ENCODE measurements at regions not wholly inside any gene's neighbourhood (a gene's known extent, or its start where the extent isn't known, plus 50 kb on each side); places are given as distances from the start of the nearest gene placed in this dataset.

GRCh38 chr1:192438737-192439136 lies 121.9 kb downstream of the RGS21 start:
- intact Hi-C loops (cut with DNase I) = no loop called here
- ATAC-seq (no peak), DNase-seq (no peak)
- Histone ChIP-seq H3K27ac (no peak overlapping the region), H3K27me3 (peaks cover 0 to 8% (median 0%) of the 10 kb centered on the region in 9 donors), H3K36me3 (no peaks in the 10 kb centered on the region), H3K4me3 (no peak overlapping the region), H3K9me3 (no peaks in the 10 kb centered on the region), H3K4me1 (no peaks in the 10 kb centered on the region)
- TF ChIP-seq CTCF (IDR thresholded peaks at IDR 0.05) = no peak
- TF ChIP-seq POLR2A (IDR thresholded peaks at IDR 0.05) = no peak
- WGBS, 4 donors = 67 to 77% (median 72%) methylated on average over 3 of the region's 3 CpGs

- TF ChIP-seq POLR2A (IDR thresholded peaks at IDR 0.05) = no peak
- no peak for TF ChIP-seq CTCF (IDR thresholded peaks at IDR 0.05)
- no peaks in the 10 kb centered on the region for H3K9me3 ChIP-seq
- no peaks in the 10 kb centered on the region for H3K4me1 ChIP-seq
- 85 to 88% (median 87%) methylated on average over 6 of the region's 6 CpGs for WGBS, 4 donors
- no peak overlapping the region for H3K4me3 ChIP-seq
- ATAC-seq (no peak), DNase-seq (no peak)
- no peak overlapping the region for H3K27ac ChIP-seq
- intact Hi-C loops (cut with DNase I) = loop anchor here in 3 of 10 donors (10.0 kb wide), 1 partner anchor 445 kb away; no protein-coding TSS in a partner anchor
- peaks cover 0 to 8% (median 0%) of the 10 kb centered on the region in 9 donors for H3K27me3 ChIP-seq
- H3K36me3 ChIP-seq = no peaks in the 10 kb centered on the region
Observed at GRCh38 chr1:192439373-192440025, 122.7 kb downstream of the RGS21 start.

GRCh38 chr1:192441492-192441891 lies 124.7 kb downstream of the RGS21 start:
- WGBS, 4 donors = 66 to 78% (median 75%) methylated on average over 3 of the region's 3 CpGs
- Histone ChIP-seq H3K4me1 (peaks cover 0 to 3% (median 0%) of the 10 kb centered on the region in 12 donors), H3K4me3 (no peak overlapping the region), H3K27ac (no peak overlapping the region), H3K36me3 (no peaks in the 10 kb centered on the region), H3K9me3 (no peaks in the 10 kb centered on the region), H3K27me3 (peaks cover 0 to 2% (median 0%) of the 10 kb centered on the region in 9 donors)
- DNase-seq (no peak), ATAC-seq (no peak)
- TF ChIP-seq POLR2A (IDR thresholded peaks at IDR 0.05) (no peak), CTCF (IDR thresholded peaks at IDR 0.05) (no peak)
- intact Hi-C loops (cut with DNase I) = loop anchor here in 3 of 10 donors (10.0 kb wide), 1 partner anchor 447 kb away; no protein-coding TSS in a partner anchor

GRCh38 chr1:192442736-192443135 lies 125.9 kb downstream of the RGS21 start:
- H3K4me3 ChIP-seq = no peak overlapping the region
- WGBS, 4 donors = 23 to 59% (median 43%) methylated on average over 2 of the region's 2 CpGs
- H3K36me3 ChIP-seq = no peaks in the 10 kb centered on the region
- H3K9me3 ChIP-seq = no peaks in the 10 kb centered on the region
- H3K27ac ChIP-seq = no peak overlapping the region
- ATAC-seq (no peak), DNase-seq (no peak)
- intact Hi-C loops (cut with DNase I) = loop anchor here in 3 of 10 donors (10.0 kb wide), 1 partner anchor 448 kb away; no protein-coding TSS in a partner anchor
- peaks cover 0 to 8% (median 0%) of the 10 kb centered on the region in 9 donors for H3K27me3 ChIP-seq
- H3K4me1 ChIP-seq = peaks cover 0 to 3% (median 0%) of the 10 kb centered on the region in 12 donors
- no peak for TF ChIP-seq CTCF (IDR thresholded peaks at IDR 0.05)
- no peak for TF ChIP-seq POLR2A (IDR thresholded peaks at IDR 0.05)

Measured in heart left ventricle (tissue), 16 donors.